Right atrium auricular region (tissue), 2 donors: ENCODE measurements at regions not wholly inside any gene's neighbourhood (a gene's known extent, or its start where the extent isn't known, plus 50 kb on each side); places are given as distances from the start of the nearest gene placed in this dataset.

Source experiments
- DNase-seq: peaks from one replicate; pipeline ENCODE4 v3.0.0-alpha.2; 2019; ENCODE audit warnings: low spot score
- H3K27ac ChIP-seq, 2 donors: fragments of 200-600 bp; sonication (generic); 1 replicate in 1 of 2; 2 replicates in 1 of 2; pipeline ENCODE4 v1.5.1; 2016 to 2019
- H3K27me3 ChIP-seq, 2 donors: fragments of 200-600 bp; sonication (generic); one replicate each; pipeline versions ENCODE4 v1.5.1 to v1.6.0; 2017 to 2019
- H3K36me3 ChIP-seq: fragments of 200-600 bp; sonication (generic); one replicate; pipeline ENCODE4 v1.5.1; 2016
- H3K4me1 ChIP-seq, 2 donors: fragments of 200-600 bp; sonication (generic); one replicate each; pipeline versions ENCODE4 v1.5.1 to v1.6.0; 2017 to 2019
- H3K4me3 ChIP-seq, 2 donors: fragments of 200-600 bp; sonication (generic); 1 replicate in 1 of 2; 2 replicates in 1 of 2; pipeline ENCODE4 v1.5.1; 2017 to 2019; ENCODE audit warnings: mild to moderate bottlenecking in 1 of 2, moderate library complexity in 1 of 2
- H3K9me3 ChIP-seq, 2 donors: fragments of 200-600 bp; sonication (generic); one replicate each; pipeline ENCODE4 v1.5.1; 2019
- CTCF ChIP-seq, 2 donors: fragments of 200-600 bp; sonication (generic); IDR thresholded peaks; one replicate each; pipeline ENCODE4 v1.5.1; 2019; ENCODE audit warnings: antibody characterized with exemption in 2 of 2

DNA sequence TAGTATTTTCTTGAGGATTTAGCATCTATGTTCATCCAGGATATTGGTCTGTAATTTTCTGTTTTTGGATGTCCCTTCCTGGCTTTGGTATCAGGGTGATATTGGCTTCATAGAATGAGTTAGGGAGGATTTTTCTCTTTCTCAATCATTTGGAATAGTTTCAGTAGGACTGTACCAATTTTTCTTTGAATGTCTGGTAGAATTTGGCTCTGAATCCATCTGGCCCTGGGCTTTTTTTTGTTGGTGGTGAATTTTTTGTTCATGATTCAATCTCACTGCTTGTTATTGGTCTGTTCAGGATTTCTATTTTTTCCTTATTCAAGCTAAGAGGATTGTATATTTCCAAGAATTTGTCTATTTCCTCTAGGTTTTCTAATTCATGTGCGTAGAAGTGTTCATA, 192.7 kb downstream of the KIF20B start:
- H3K27ac ChIP-seq: no peak overlapping the region
- H3K36me3 ChIP-seq: no peaks in the 10 kb centered on the region
- H3K4me1 ChIP-seq: no peaks in the 10 kb centered on the region
- no peak for DNase-seq
- no peak overlapping the region for H3K4me3 ChIP-seq
- no peaks in the 10 kb centered on the region for H3K27me3 ChIP-seq
- no peak for TF ChIP-seq CTCF (IDR thresholded peaks at IDR 0.05)
- H3K9me3 ChIP-seq: no peaks in the 10 kb centered on the region

- DNase-seq: no peak
- Histone ChIP-seq H3K27me3 (no peaks in the 10 kb centered on the region), H3K27ac (no peak overlapping the region), H3K36me3 (no peaks in the 10 kb centered on the region), H3K9me3 (no peaks in the 10 kb centered on the region), H3K4me3 (no peak overlapping the region), H3K4me1 (no peaks in the 10 kb centered on the region)
- no peak for TF ChIP-seq CTCF (IDR thresholded peaks at IDR 0.05)
Measured at GRCh38 chr10:89900554-89900953, 199.2 kb downstream of the KIF20B start.

DNA sequence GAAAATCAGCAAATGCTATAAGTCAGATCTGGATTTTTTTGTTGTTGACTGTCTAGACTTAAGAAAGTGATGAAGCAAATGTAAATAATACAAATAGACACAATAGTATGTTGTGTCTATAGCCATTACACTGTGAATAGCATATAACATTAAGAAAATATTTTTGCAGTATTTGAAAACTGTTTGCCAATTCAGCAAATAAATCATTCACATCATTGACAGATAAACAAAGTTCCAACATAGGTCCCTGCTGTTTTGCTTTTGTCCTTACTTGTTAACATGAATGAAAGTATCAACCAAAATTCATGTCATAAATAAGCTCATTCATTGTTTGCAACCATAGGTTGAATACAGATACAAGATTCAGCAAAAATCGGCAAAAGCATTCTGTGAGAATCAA, 200.5 kb downstream of the KIF20B start:
- H3K27ac ChIP-seq: no peak overlapping the region
- H3K4me3 ChIP-seq: no peak overlapping the region

DNA sequence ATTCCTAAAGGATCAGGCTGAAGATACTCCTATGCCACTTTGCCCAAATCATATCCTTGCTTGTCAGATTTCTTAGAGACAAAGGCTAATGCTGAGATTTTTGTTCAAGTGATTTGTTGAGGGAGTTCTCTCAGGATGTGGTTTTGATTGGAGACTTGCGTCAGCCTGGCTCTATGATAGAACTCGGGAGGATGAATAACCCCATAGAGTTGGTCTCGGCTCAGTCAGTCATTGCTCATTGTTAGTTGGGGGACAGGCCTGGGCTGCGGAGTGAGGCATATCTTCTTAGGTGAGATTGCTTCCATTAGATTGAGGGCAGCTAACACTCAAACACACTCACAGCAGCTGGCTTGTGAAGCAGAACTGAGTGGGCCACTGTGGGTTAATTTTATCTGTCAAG, 203.4 kb downstream of the KIF20B start:
- Histone ChIP-seq H3K27me3 (no peaks in the 10 kb centered on the region), H3K36me3 (no peaks in the 10 kb centered on the region), H3K9me3 (no peaks in the 10 kb centered on the region), H3K27ac (no peak overlapping the region), H3K4me3 (no peak overlapping the region), H3K4me1 (no peaks in the 10 kb centered on the region)
- no peak for DNase-seq
- no peak for TF ChIP-seq CTCF (IDR thresholded peaks at IDR 0.05)

More for the DNA sequence above, 200.5 kb downstream of the KIF20B start:
- no peaks in the 10 kb centered on the region for H3K36me3 ChIP-seq
- H3K9me3 ChIP-seq: no peaks in the 10 kb centered on the region
- no peaks in the 10 kb centered on the region for H3K27me3 ChIP-seq
- no peak for TF ChIP-seq CTCF (IDR thresholded peaks at IDR 0.05)
- no peak for DNase-seq
- H3K4me1 ChIP-seq: no peaks in the 10 kb centered on the region

GRCh38 chr10:89909752-89910151, 208.4 kb downstream of the KIF20B start:
- H3K4me1 ChIP-seq: no peaks in the 10 kb centered on the region
- H3K27ac ChIP-seq: no peak overlapping the region
- no peaks in the 10 kb centered on the region for H3K27me3 ChIP-seq
- H3K36me3 ChIP-seq: no peaks in the 10 kb centered on the region
- no peak overlapping the region for H3K4me3 ChIP-seq
- no peaks in the 10 kb centered on the region for H3K9me3 ChIP-seq
- no peak for TF ChIP-seq CTCF (IDR thresholded peaks at IDR 0.05)
- no peak for DNase-seq

- no peak overlapping the region for H3K4me3 ChIP-seq
- no peak overlapping the region for H3K27ac ChIP-seq
- no peaks in the 10 kb centered on the region for H3K9me3 ChIP-seq
- H3K27me3 ChIP-seq: no peaks in the 10 kb centered on the region
- no peak for TF ChIP-seq CTCF (IDR thresholded peaks at IDR 0.05)
- H3K36me3 ChIP-seq: no peaks in the 10 kb centered on the region
- H3K4me1 ChIP-seq: no peaks in the 10 kb centered on the region
- no peak for DNase-seq
Measured at GRCh38 chr10:89915021-89915420, 213.6 kb downstream of the KIF20B start.
